ENCODE measurements at regions not wholly inside any gene's neighbourhood (a gene's known extent, or its start where the extent isn't known, plus 50 kb on each side); places are given as distances from the start of the nearest gene placed in this dataset.

DNA sequence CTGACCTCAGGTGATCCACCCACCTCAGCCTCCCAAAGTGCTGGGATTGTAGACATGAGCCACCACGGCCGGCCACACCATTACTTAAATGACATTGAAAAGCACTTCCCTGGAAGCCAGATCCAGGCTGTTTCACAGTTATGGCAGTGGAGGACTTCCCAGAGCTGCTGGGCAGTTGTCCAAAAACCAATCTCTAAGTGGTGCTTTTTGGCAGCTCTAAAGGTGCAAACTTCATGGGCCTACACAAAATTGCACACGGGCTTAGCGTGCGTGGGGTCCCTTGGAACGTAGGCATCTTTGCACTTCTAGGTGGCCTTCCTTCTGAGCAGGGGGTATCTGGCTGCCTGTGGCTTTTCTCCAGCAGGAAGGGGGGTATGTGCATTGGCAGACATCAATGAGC lies 172.3 kb downstream of the SHOX start:
- Mint-ChIP-seq H3K27ac (ENCODE audit: unreplicated experiment) (no peak overlapping the region), H3K4me3 (ENCODE audit: unreplicated experiment) (no peak overlapping the region), H3K36me3 (ENCODE audit: low read depth, unreplicated experiment) (no peaks in the 10 kb centered on the region), H3K9me3 (ENCODE audit: unreplicated experiment) (peaks cover 18% of the 10 kb centered on the region), H3K27me3 (ENCODE audit: low read depth, unreplicated experiment) (peaks cover 2% of the 10 kb centered on the region), H3K4me1 (ENCODE audit: low read depth, unreplicated experiment) (no peaks in the 10 kb centered on the region)
- Histone ChIP-seq H3K9ac (ENCODE audit: low read length) (no peak overlapping the region), H3K4me3 (ENCODE audit: insufficient read depth, low read depth, low read length) (no peak overlapping the region), H3K79me2 (ENCODE audit: insufficient read depth, low read length) (no peaks in the 10 kb centered on the region), H3K27me3 (ENCODE audit: insufficient read depth, low read length) (no peaks in the 10 kb centered on the region), H4K20me1 (ENCODE audit: insufficient read depth, low read length) (no peaks in the 10 kb centered on the region), H3K4me1 (ENCODE audit: insufficient read depth, low read length) (no peaks in the 10 kb centered on the region), H3K36me3 (ENCODE audit: insufficient read depth, low read length) (no peaks in the 10 kb centered on the region), H3K9me3 (ENCODE audit: insufficient read depth, low read depth, low read length) (peaks cover 8% of the 10 kb centered on the region), H3K27ac (ENCODE audit: low read depth, low read length) (no peak overlapping the region), H3K4me2 (ENCODE audit: low read length) (no peak overlapping the region), H2AFZ (ENCODE audit: low read depth, low read length) (no peak overlapping the region)
- DNase-seq (ENCODE audit: low read depth), result no peak
- TF ChIP-seq, protein P1, sequence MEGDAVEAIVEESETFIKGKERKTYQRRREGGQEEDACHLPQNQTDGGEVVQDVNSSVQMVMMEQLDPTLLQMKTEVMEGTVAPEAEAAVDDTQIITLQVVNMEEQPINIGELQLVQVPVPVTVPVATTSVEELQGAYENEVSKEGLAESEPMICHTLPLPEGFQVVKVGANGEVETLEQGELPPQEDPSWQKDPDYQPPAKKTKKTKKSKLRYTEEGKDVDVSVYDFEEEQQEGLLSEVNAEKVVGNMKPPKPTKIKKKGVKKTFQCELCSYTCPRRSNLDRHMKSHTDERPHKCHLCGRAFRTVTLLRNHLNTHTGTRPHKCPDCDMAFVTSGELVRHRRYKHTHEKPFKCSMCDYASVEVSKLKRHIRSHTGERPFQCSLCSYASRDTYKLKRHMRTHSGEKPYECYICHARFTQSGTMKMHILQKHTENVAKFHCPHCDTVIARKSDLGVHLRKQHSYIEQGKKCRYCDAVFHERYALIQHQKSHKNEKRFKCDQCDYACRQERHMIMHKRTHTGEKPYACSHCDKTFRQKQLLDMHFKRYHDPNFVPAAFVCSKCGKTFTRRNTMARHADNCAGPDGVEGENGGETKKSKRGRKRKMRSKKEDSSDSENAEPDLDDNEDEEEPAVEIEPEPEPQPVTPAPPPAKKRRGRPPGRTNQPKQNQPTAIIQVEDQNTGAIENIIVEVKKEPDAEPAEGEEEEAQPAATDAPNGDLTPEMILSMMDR (IDR thresholded peaks at IDR 0.05; ENCODE audit: insufficient read depth, low read depth, low read length), result no peak
- TF ChIP-seq EZH2 (IDR thresholded peaks at IDR 0.05; ENCODE audit: insufficient read depth, low read length), result no peak
- FAIRE-seq, result no peak

DNA sequence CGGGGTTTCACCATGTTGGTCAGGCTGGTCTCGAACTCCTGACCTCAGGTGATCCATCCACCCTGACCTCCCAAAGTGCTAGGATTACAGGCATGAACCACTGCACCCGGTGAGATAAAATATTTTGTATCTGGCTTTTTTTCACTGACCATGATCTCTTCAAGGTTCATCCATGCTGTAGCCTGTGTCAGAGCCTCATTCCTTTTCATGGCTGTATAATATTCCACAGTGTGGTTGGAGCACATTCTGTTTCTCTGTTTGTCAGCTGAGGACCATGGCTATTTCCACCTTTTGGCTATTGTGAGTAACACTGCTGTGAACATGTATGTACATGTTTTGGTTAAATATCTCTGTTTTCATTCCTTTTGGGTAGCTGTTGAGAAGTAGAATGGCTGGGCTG lies 169.2 kb downstream of the SHOX start:
- no peaks in the 10 kb centered on the region for H3K27me3 ChIP-seq (ENCODE audit: insufficient read depth, low read length)
- H3K9me3 ChIP-seq (ENCODE audit: insufficient read depth, low read depth, low read length), result peaks cover 7% of the 10 kb centered on the region
- no peaks in the 10 kb centered on the region for H3K4me1 ChIP-seq (ENCODE audit: insufficient read depth, low read length)
- H3K79me2 ChIP-seq (ENCODE audit: insufficient read depth, low read length), result no peaks in the 10 kb centered on the region
- no peak overlapping the region for H3K27ac ChIP-seq (ENCODE audit: low read depth, low read length)
- Mint-ChIP-seq H3K27ac (ENCODE audit: unreplicated experiment) (no peak overlapping the region), H3K36me3 (ENCODE audit: low read depth, unreplicated experiment) (no peaks in the 10 kb centered on the region), H3K4me3 (ENCODE audit: unreplicated experiment) (no peak overlapping the region), H3K4me1 (ENCODE audit: low read depth, unreplicated experiment) (no peaks in the 10 kb centered on the region), H3K9me3 (ENCODE audit: unreplicated experiment) (peaks cover 9% of the 10 kb centered on the region), H3K27me3 (ENCODE audit: low read depth, unreplicated experiment) (peaks cover 2% of the 10 kb centered on the region)
- DNase-seq (ENCODE audit: low read depth) (no peak), FAIRE-seq (no peak)
- H3K4me2 ChIP-seq (ENCODE audit: low read length), result no peak overlapping the region
- no peaks in the 10 kb centered on the region for H3K36me3 ChIP-seq (ENCODE audit: insufficient read depth, low read length)
- no peak overlapping the region for H3K4me3 ChIP-seq (ENCODE audit: insufficient read depth, low read depth, low read length)
- H2AFZ ChIP-seq (ENCODE audit: low read depth, low read length), result no peak overlapping the region
- H3K9ac ChIP-seq (ENCODE audit: low read length), result no peak overlapping the region
- TF ChIP-seq, protein P1 (IDR thresholded peaks at IDR 0.05; ENCODE audit: insufficient read depth, low read depth, low read length), result no peak
- no peak for TF ChIP-seq EZH2 (IDR thresholded peaks at IDR 0.05; ENCODE audit: insufficient read depth, low read length)
- no peaks in the 10 kb centered on the region for H4K20me1 ChIP-seq (ENCODE audit: insufficient read depth, low read length)

DNA sequence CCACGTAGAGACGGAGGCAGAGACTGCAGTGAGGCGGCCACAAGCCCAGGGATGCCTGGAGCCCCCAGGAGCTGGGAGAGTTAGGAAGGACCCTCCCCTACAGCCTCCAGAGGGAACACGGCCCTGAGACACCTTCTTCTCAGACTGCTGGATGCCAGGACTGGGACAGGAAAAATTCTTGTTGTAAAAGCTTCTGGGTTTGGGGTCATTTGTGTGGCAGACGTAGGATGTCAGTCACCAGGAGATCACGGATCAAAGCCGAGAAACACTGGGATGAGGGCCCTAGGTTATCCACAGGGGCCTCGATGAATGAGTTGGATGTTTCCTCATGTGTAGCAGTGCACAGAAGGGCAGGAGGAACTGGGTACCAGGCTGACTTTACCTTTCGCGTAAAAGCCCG lies 163.7 kb downstream of the SHOX start:
- H3K27ac Mint-ChIP-seq (ENCODE audit: unreplicated experiment), result no peak overlapping the region
- Histone ChIP-seq H3K4me1 (ENCODE audit: insufficient read depth, low read length) (no peaks in the 10 kb centered on the region), H4K20me1 (ENCODE audit: insufficient read depth, low read length) (no peaks in the 10 kb centered on the region), H3K27ac (ENCODE audit: low read depth, low read length) (no peak overlapping the region), H3K27me3 (ENCODE audit: insufficient read depth, low read length) (no peaks in the 10 kb centered on the region), H3K36me3 (ENCODE audit: insufficient read depth, low read length) (no peaks in the 10 kb centered on the region), H3K4me3 (ENCODE audit: insufficient read depth, low read depth, low read length) (no peak overlapping the region), H3K4me2 (ENCODE audit: low read length) (no peak overlapping the region), H3K79me2 (ENCODE audit: insufficient read depth, low read length) (no peaks in the 10 kb centered on the region), H3K9me3 (ENCODE audit: insufficient read depth, low read depth, low read length) (peaks cover 7% of the 10 kb centered on the region), H3K9ac (ENCODE audit: low read length) (no peak overlapping the region), H2AFZ (ENCODE audit: low read depth, low read length) (no peak overlapping the region)
- DNase-seq (ENCODE audit: low read depth) (no peak), FAIRE-seq (no peak)
- H3K4me3 Mint-ChIP-seq (ENCODE audit: unreplicated experiment), result no peak overlapping the region
- no peaks in the 10 kb centered on the region for H3K4me1 Mint-ChIP-seq (ENCODE audit: low read depth, unreplicated experiment)
- no peak for TF ChIP-seq EZH2 (IDR thresholded peaks at IDR 0.05; ENCODE audit: insufficient read depth, low read length)
- TF ChIP-seq, protein P1 (IDR thresholded peaks at IDR 0.05; ENCODE audit: insufficient read depth, low read depth, low read length), result no peak
- H3K36me3 Mint-ChIP-seq (ENCODE audit: low read depth, unreplicated experiment), result no peaks in the 10 kb centered on the region
- H3K27me3 Mint-ChIP-seq (ENCODE audit: low read depth, unreplicated experiment), result no peaks in the 10 kb centered on the region
- peaks cover 6% of the 10 kb centered on the region for H3K9me3 Mint-ChIP-seq (ENCODE audit: unreplicated experiment)
